HepG2 (cell line): ENCODE measurements at regions not wholly inside any gene's neighbourhood (a gene's known extent, or its start where the extent isn't known, plus 50 kb on each side); places are given as distances from the start of the nearest gene placed in this dataset.

Experiments used
- ATAC-seq: fragments of 200-7000 bp; cut with Tn5 transposase; 3 replicates; pipeline ENCODE4 v1.9.1; 2020; ENCODE audit warnings: mild to moderate bottlenecking, moderate library complexity
- BruUV-seq: library from RNA; stranded (reverse); fragments of 400-500 nt; replicated peaks from 2 replicates; lab custom pipeline; 2021; lab: Mats Ljungman, UMichigan
- CTCF ChIA-PET: fragments of 300-600 bp; formaldehyde crosslinking; extraction: SDS; loops from one replicate; lab custom pipeline; 2021; ENCODE audit warnings: low total read pairs, inconsistent platforms, low intra/inter-chr PET ratio; lab: Yijun Ruan, JAX
- POLR2A ChIA-PET: fragments of 350-600 bp; sonication (Branson Sonifier 250); formaldehyde crosslinking; loops from one replicate; lab custom pipeline; 2020; ENCODE audit warnings: antibody characterized with exemption, inconsistent platforms; lab: Yijun Ruan, JAX
- DNase-seq: peaks from one replicate; pipeline ENCODE4 v3.0.0-alpha.2; 2015; ENCODE audit warnings: low spot score
- FAIRE-seq: peaks from 3 replicates; lab custom pipeline; 2011; peaks lifted over from hg19 to GRCh38; lab: Jason Lieb, UNC
- H2AFZ ChIP-seq: one replicate; pipeline ENCODE4 v1.6.1; 2011; ENCODE audit warnings: low read length, inconsistent platforms
- H3K27ac ChIP-seq: fragments of 300-600 bp; 3 replicates; pipeline ENCODE4 v1.8.0; 2011; ENCODE audit warnings: mixed run types, mild to moderate bottlenecking, mixed read lengths, low read length, inconsistent platforms; ENCODE audit not compliant: insufficient read depth; ENCODE audit errors: extremely low read length
- H3K27me3 ChIP-seq, 2 experiments: fragments of 200-600 bp in 1 of 2; 2 replicates in 1 of 2; 3 replicates in 1 of 2; pipeline versions ENCODE4 v1.6.0 to v1.8.0; 2011; ENCODE audit warnings: low read length in 2 of 2, mild to moderate bottlenecking in 2 of 2, moderate library complexity in 2 of 2, inconsistent platforms in 1 of 2; ENCODE audit not compliant: insufficient read depth in 2 of 2, control insufficient read depth in 1 of 2
- H3K36me3 ChIP-seq, 2 experiments: fragments of 200-600 bp in 1 of 2; replicated peaks in 1 of 2; 2 replicates in 1 of 2; 3 replicates in 1 of 2; pipeline versions ENCODE4 v1.5.1 to v1.8.0; 2011; ENCODE audit warnings: low read length in 2 of 2, inconsistent platforms in 1 of 2; ENCODE audit not compliant: insufficient read depth in 2 of 2, control insufficient read depth in 1 of 2
- H3K4me1 ChIP-seq: 2 replicates; pipeline ENCODE4 v1.5.1; 2012; ENCODE audit warnings: low read length, inconsistent platforms; ENCODE audit not compliant: insufficient read depth
- H3K4me2 ChIP-seq: 2 replicates; pipeline ENCODE4 v1.6.0; 2011; ENCODE audit warnings: low read depth, low read length, inconsistent platforms
- H3K4me3 ChIP-seq, 3 experiments: fragments of 200-600 bp in 1 of 3; sonication (generic), shearing (Covaris generic) in 1 of 3; replicated peaks in 1 of 3; 2 replicates each; pipeline ENCODE4 v1.5.1; 2011 to 2016; ENCODE audit warnings: low read length in 3 of 3, inconsistent platforms in 2 of 3, low read depth in 2 of 3, mild to moderate bottlenecking in 2 of 3, control low read depth in 1 of 3, mixed read lengths in 1 of 3; ENCODE audit not compliant: insufficient read depth in 1 of 3
- H3K79me2 ChIP-seq: one replicate; pipeline ENCODE4 v1.6.1; 2011; ENCODE audit warnings: low read length, inconsistent platforms; ENCODE audit not compliant: insufficient read depth
- H3K9ac ChIP-seq: 2 replicates; pipeline ENCODE4 v1.6.0; 2011; ENCODE audit warnings: mild to moderate bottlenecking, low read depth, low read length, inconsistent platforms; ENCODE audit not compliant: insufficient read depth
- H3K9me3 ChIP-seq: 2 replicates; pipeline ENCODE4 v1.5.1; 2012; ENCODE audit warnings: mild to moderate bottlenecking, low read length
- H4K20me1 ChIP-seq: 2 replicates; pipeline ENCODE4 v1.6.0; 2011; ENCODE audit warnings: inconsistent platforms, mild to moderate bottlenecking, low read length, moderate library complexity; ENCODE audit not compliant: insufficient read depth
- CERS6 ChIP-seq: sonication (generic); formaldehyde crosslinking; IDR thresholded peaks from 2 replicates; pipeline ENCODE4 v1.5.0; 2020; ENCODE audit warnings: missing genetic modification reagents
- ELK4 ChIP-seq: sonication (generic); formaldehyde crosslinking; IDR thresholded peaks from 2 replicates; pipeline ENCODE4 v1.9.0; 2021; ENCODE audit warnings: missing genetic modification reagents, borderline replicate concordance
- HMG20B ChIP-seq: conservative IDR thresholded peaks from 2 replicates; pipeline ENCODE4 v1.6.1; 2016; ENCODE audit warnings: missing genetic modification reagents, missing compliant biosample characterization
- HNRNPLL ChIP-seq: fragments of 200-400 bp; formaldehyde crosslinking; IDR thresholded peaks from 2 replicates; pipeline ENCODE4 v1.6.1; 2017; ENCODE audit warnings: mild to moderate bottlenecking, low read depth, low read length; ENCODE audit not compliant: poor library complexity, severe bottlenecking
- ISX ChIP-seq: sonication (generic); formaldehyde crosslinking; conservative IDR thresholded peaks from 2 replicates; pipeline ENCODE4 v1.5.0; 2020; ENCODE audit warnings: missing genetic modification reagents
- MXD3 ChIP-seq: IDR thresholded peaks from 2 replicates; pipeline ENCODE4 v1.6.1; 2016; ENCODE audit warnings: mild to moderate bottlenecking, missing biosample characterization, missing genetic modification reagents
- PRMT3 ChIP-seq: sonication (generic); formaldehyde crosslinking; IDR thresholded peaks from 2 replicates; pipeline ENCODE4 v1.8.1; 2022; ENCODE audit warnings: low read depth, mild to moderate bottlenecking, moderate library complexity, missing genetic modification reagents, borderline replicate concordance
- RARA ChIP-seq: IDR thresholded peaks from 2 replicates; pipeline ENCODE4 v1.6.1; 2016; ENCODE audit warnings: missing genetic modification reagents, missing compliant biosample characterization
- RXRB ChIP-seq: IDR thresholded peaks from 2 replicates; pipeline ENCODE4 v1.6.1; 2016; ENCODE audit warnings: borderline replicate concordance, missing genetic modification reagents, missing compliant biosample characterization
- ZKSCAN8 ChIP-seq: IDR thresholded peaks from 2 replicates; pipeline ENCODE4 v1.6.1; 2016; ENCODE audit warnings: borderline replicate concordance, missing genetic modification reagents, missing compliant biosample characterization
- ZNF17 ChIP-seq: sonication (generic); formaldehyde crosslinking; IDR thresholded peaks from 2 replicates; pipeline ENCODE4 v1.5.0; 2020; ENCODE audit warnings: mild to moderate bottlenecking, missing genetic modification reagents
- ZNF687 ChIP-seq: sonication (generic); formaldehyde crosslinking; IDR thresholded peaks from 2 replicates; pipeline ENCODE4 v1.5.1; 2020; ENCODE audit warnings: mild to moderate bottlenecking, missing genetic modification reagents, moderate library complexity
- ZNF816 ChIP-seq: sonication (generic); formaldehyde crosslinking; IDR thresholded peaks from 2 replicates; pipeline ENCODE4 v1.8.0; 2022; ENCODE audit warnings: missing genetic modification reagents, mild to moderate bottlenecking, borderline replicate concordance
- in situ Hi-C: cut with HindIII; loops from 2 replicates; pipeline ENCODE4 v1.10.0; 2017; ENCODE audit warnings: low pct_unique_long_range_greater_than_20kb; ENCODE audit not compliant: extremely low pct_ligation_motif_present
- intact Hi-C: fragments of 100-400 bp; cut with micrococcal nuclease; formaldehyde crosslinking; loops from one replicate; pipeline ENCODE4 v1.10.0; 2022; ENCODE audit not compliant: unreplicated experiment
- TF ChIP-seq, protein P1 (sequence below): sonication (generic); formaldehyde crosslinking; IDR thresholded peaks from 2 replicates; pipeline ENCODE4 v1.8.1; 2023; ENCODE audit warnings: mild to moderate bottlenecking, moderate library complexity, missing genetic modification reagents

DNA sequence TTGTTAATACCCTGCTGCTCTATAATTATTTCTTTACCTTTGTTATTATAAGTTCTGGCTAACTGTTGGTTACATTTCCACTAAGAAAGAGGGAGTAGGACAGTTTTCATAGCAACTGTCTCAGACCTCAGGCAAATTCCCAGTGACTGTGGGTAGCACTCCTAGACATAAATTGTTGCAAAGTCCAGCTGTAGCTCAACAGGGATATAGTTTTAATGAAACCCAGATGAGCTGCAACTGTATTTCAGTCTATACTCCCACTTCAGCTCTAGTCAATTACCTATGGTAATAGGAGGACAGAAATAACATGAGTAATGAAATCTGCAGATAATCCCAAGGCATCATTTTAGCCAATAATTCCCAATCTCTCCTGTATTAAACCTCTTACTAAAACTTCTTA is 103.0 kb upstream of the SEMA3A start:
- Histone ChIP-seq H3K79me2 (no peaks in the 10 kb centered on the region), H3K9ac (no peak overlapping the region), H2AFZ (no peak overlapping the region), H3K4me1 (no peaks in the 10 kb centered on the region), H3K36me3 (no peaks in the 10 kb centered on the region), H3K9me3 (no peaks in the 10 kb centered on the region), H3K4me3 (no peak overlapping the region), H3K27ac (no peak overlapping the region), H3K27me3 (no peaks in the 10 kb centered on the region), H4K20me1 (no peaks in the 10 kb centered on the region), H3K4me2 (no peak overlapping the region)
- FAIRE-seq (no peak), DNase-seq (no peak), ATAC-seq (no peak)
- CTCF ChIA-PET = no interaction called here
- POLR2A ChIA-PET = no interaction called here
- intact Hi-C loops = no loop called here
- in situ Hi-C loops = no loop called here
- no TSS peak for BruUV-seq
- TF ChIP-seq HNRNPLL = no peak
- TF ChIP-seq HMG20B = no peak
- TF ChIP-seq ZNF687 (CRISPR knock-in tag) = no peak
- TF ChIP-seq ELK4 = no peak
- no peak for TF ChIP-seq ISX (CRISPR knock-in tag)
- no peak for TF ChIP-seq ZNF816 (CRISPR knock-in tag)
- no peak for TF ChIP-seq ZKSCAN8
- TF ChIP-seq RXRB (CRISPR knock-in tag) = no peak
- TF ChIP-seq ZNF17 (CRISPR knock-in tag) = no peak
- TF ChIP-seq, protein P1, sequence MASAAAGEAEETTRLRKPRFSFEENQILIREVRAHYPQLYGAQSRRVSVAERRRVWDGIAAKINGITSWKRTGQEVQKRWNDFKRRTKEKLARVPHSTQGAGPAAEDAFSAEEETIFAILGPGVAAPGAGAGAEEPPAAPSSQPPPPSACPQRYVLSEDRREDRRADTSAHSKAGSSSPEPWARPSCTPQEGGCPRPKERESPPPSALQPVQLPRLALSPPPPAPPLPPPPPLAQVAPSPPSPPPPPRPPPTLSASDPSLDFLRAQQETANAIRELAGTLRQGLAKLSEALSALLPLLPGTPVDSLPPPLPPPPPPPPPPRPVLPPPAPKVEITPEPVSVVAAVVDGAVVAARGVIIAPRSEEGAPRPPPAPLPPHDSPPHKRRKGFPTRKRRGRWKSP (CRISPR knock-in tag) = no peak
- TF ChIP-seq MXD3 = no peak
- no peak for TF ChIP-seq CERS6 (CRISPR knock-in tag)
- TF ChIP-seq RARA = no peak
- TF ChIP-seq PRMT3 (CRISPR knock-in tag) = no peak
